HEK293 (cell line): ENCODE measurements at regions not wholly inside any gene's neighbourhood (a gene's known extent, or its start where the extent isn't known, plus 50 kb on each side); places are given as distances from the start of the nearest gene placed in this dataset.

ENCODE experiments used
- CTCF ChIA-PET: fragments of 350-600 bp; formaldehyde crosslinking; extraction: SDS; loops from one replicate; lab custom pipeline; 2021; ENCODE audit warnings: antibody characterized with exemption; lab: Yijun Ruan, JAX
- POLR2A ChIA-PET: fragments of 300-600 bp; formaldehyde crosslinking; extraction: SDS; loops from one replicate; lab custom pipeline; 2020; ENCODE audit warnings: antibody characterized with exemption, inconsistent platforms; lab: Yijun Ruan, JAX
- H3K27ac ChIP-seq: fragments of 200-500 bp; sonication (Bioruptor generic); 2 replicates; pipeline ENCODE4 v1.5.1; 2014; ENCODE audit warnings: low read depth, low read length, control low read depth, inconsistent platforms; ENCODE audit errors: extremely low read depth
- H3K36me3 ChIP-seq, 2 experiments: fragments of 200-500 bp in 1 of 2; sonication (Bioruptor generic) in 1 of 2; 1 replicate in 1 of 2; 2 replicates in 1 of 2; pipeline ENCODE4 v1.5.1; 2014 to 2017; ENCODE audit warnings: inconsistent platforms in 2 of 2, low read length in 2 of 2; ENCODE audit not compliant: control insufficient read depth in 2 of 2, insufficient read depth in 1 of 2
- H3K4me1 ChIP-seq: fragments of 200-500 bp; sonication (Bioruptor generic); 2 replicates; pipeline ENCODE4 v1.5.1; 2014; ENCODE audit warnings: mild to moderate bottlenecking, low read length, inconsistent platforms; ENCODE audit not compliant: control insufficient read depth, insufficient read depth
- H3K4me3 ChIP-seq: 2 replicates; pipeline ENCODE4 v1.5.1; 2011; ENCODE audit warnings: low read depth, mild to moderate bottlenecking, control low read depth, low read length, moderate library complexity
- H3K9me3 ChIP-seq: fragments of 200-500 bp; sonication (Bioruptor generic); 2 replicates; pipeline ENCODE4 v1.5.1; 2014; ENCODE audit warnings: low read depth, low read length, inconsistent platforms; ENCODE audit not compliant: control insufficient read depth, insufficient read depth
- EGR2 ChIP-seq: fragments of 450-650 bp; formaldehyde crosslinking; IDR thresholded peaks from 2 replicates; pipeline ENCODE4 v1.5.1; 2016; ENCODE audit warnings: low read depth, missing biosample characterization, missing genetic modification characterization
- HOXC10 ChIP-seq: sonication (generic); formaldehyde crosslinking; IDR thresholded peaks from 2 replicates; pipeline ENCODE4 v1.8.1; 2023; ENCODE audit warnings: mild to moderate bottlenecking, missing genetic modification reagents
- KLF9 ChIP-seq: fragments of 450-650 bp; formaldehyde crosslinking; IDR thresholded peaks from 2 replicates; pipeline ENCODE4 v1.5.1; 2016; ENCODE audit warnings: missing biosample characterization, missing genetic modification characterization, low read depth
- SCRT1 ChIP-seq: fragments of 450-650 bp; formaldehyde crosslinking; IDR thresholded peaks from 2 replicates; pipeline ENCODE4 v1.5.1; 2016; ENCODE audit warnings: missing biosample characterization, missing genetic modification characterization, borderline replicate concordance
- TCF7L2 ChIP-seq: IDR thresholded peaks from 2 replicates; pipeline ENCODE4 v1.6.1; 2011; ENCODE audit warnings: low read depth, mild to moderate bottlenecking, inconsistent platforms, low read length, moderate library complexity, borderline replicate concordance
- TSHZ1 ChIP-seq: fragments of 450-650 bp; formaldehyde crosslinking; IDR thresholded peaks from 2 replicates; pipeline ENCODE4 v1.5.1; 2016; ENCODE audit warnings: missing biosample characterization, missing genetic modification characterization, borderline replicate concordance
- ZBTB6 ChIP-seq: fragments of 450-650 bp; formaldehyde crosslinking; IDR thresholded peaks from 2 replicates; pipeline ENCODE4 v1.5.1; 2017; ENCODE audit warnings: missing biosample characterization, missing genetic modification characterization
- ZNF138 ChIP-seq: fragments of 450-650 bp; formaldehyde crosslinking; IDR thresholded peaks from 2 replicates; pipeline ENCODE4 v1.5.1; 2016; ENCODE audit warnings: missing biosample characterization, missing genetic modification characterization, borderline replicate concordance
- ZNF174 ChIP-seq: fragments of 450-650 bp; formaldehyde crosslinking; IDR thresholded peaks from 2 replicates; pipeline ENCODE4 v1.5.0; 2017; ENCODE audit warnings: missing biosample characterization, mild to moderate bottlenecking, missing genetic modification characterization
- ZNF211 ChIP-seq: fragments of 450-650 bp; formaldehyde crosslinking; IDR thresholded peaks from 2 replicates; pipeline ENCODE4 v1.5.1; 2016; ENCODE audit warnings: low read depth, missing biosample characterization, missing genetic modification characterization
- ZNF221 ChIP-seq: fragments of 450-650 bp; formaldehyde crosslinking; IDR thresholded peaks from 2 replicates; pipeline ENCODE4 v1.5.1; 2017; ENCODE audit warnings: missing biosample characterization, missing genetic modification characterization, borderline replicate concordance
- ZNF404 ChIP-seq: fragments of 450-650 bp; formaldehyde crosslinking; IDR thresholded peaks from 2 replicates; pipeline ENCODE4 v1.5.1; 2017; ENCODE audit warnings: missing biosample characterization, missing genetic modification characterization
- ZNF530 ChIP-seq: fragments of 450-650 bp; formaldehyde crosslinking; IDR thresholded peaks from 2 replicates; pipeline ENCODE4 v1.5.1; 2016; ENCODE audit warnings: low read depth, missing biosample characterization, missing genetic modification characterization
- ZNF596 ChIP-seq: fragments of 450-650 bp; IDR thresholded peaks from 2 replicates; pipeline ENCODE4 v1.5.0; 2018; ENCODE audit warnings: missing biosample characterization, mild to moderate bottlenecking, missing genetic modification characterization, moderate library complexity
- ZNF792 ChIP-seq: fragments of 450-650 bp; formaldehyde crosslinking; IDR thresholded peaks from 2 replicates; pipeline ENCODE4 v1.5.1; 2016; ENCODE audit warnings: missing biosample characterization, missing genetic modification characterization
- TF ChIP-seq, protein P1 (sequence below): fragments of 450-650 bp; formaldehyde crosslinking; IDR thresholded peaks from 2 replicates; pipeline ENCODE4 v1.5.1; 2016; ENCODE audit warnings: missing biosample characterization, missing genetic modification characterization, low read depth
- TF ChIP-seq, protein P2 (sequence below): fragments of 450-650 bp; formaldehyde crosslinking; IDR thresholded peaks from 2 replicates; pipeline ENCODE4 v1.5.1; 2016; ENCODE audit warnings: missing biosample characterization, missing genetic modification characterization
- TF ChIP-seq, protein P3 (sequence below): fragments of 450-650 bp; formaldehyde crosslinking; IDR thresholded peaks from 2 replicates; pipeline ENCODE4 v1.5.1; 2016; ENCODE audit warnings: missing biosample characterization, missing genetic modification characterization
- TF ChIP-seq, protein P4 (sequence below): fragments of 450-650 bp; formaldehyde crosslinking; IDR thresholded peaks from 2 replicates; pipeline ENCODE4; 2016; ENCODE audit warnings: missing biosample characterization, missing genetic modification characterization

DNA sequence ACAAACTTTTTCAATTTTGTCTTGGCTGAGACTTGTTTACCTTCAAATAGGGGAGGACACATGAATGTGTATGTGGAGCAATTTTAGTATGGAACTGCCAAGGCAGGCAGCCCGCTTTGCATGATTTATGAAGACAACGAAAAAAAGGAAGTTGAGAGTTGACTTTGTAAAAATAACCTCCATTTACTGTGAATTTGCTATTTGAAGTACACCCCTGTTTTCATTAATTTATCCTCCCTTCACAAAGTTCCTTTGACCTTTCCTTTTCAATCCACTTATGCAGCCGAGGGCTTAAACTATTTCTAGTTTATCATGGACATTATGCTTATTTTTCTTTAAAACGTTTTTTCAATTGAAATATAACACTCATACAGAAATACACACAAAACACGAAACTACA lies 369.6 kb upstream of the CADM1 start:
- TF ChIP-seq, protein P1, sequence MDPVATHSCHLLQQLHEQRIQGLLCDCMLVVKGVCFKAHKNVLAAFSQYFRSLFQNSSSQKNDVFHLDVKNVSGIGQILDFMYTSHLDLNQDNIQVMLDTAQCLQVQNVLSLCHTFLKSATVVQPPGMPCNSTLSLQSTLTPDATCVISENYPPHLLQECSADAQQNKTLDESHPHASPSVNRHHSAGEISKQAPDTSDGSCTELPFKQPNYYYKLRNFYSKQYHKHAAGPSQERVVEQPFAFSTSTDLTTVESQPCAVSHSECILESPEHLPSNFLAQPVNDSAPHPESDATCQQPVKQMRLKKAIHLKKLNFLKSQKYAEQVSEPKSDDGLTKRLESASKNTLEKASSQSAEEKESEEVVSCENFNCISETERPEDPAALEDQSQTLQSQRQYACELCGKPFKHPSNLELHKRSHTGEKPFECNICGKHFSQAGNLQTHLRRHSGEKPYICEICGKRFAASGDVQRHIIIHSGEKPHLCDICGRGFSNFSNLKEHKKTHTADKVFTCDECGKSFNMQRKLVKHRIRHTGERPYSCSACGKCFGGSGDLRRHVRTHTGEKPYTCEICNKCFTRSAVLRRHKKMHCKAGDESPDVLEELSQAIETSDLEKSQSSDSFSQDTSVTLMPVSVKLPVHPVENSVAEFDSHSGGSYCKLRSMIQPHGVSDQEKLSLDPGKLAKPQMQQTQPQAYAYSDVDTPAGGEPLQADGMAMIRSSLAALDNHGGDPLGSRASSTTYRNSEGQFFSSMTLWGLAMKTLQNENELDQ = no peak
- TF ChIP-seq, protein P2, sequence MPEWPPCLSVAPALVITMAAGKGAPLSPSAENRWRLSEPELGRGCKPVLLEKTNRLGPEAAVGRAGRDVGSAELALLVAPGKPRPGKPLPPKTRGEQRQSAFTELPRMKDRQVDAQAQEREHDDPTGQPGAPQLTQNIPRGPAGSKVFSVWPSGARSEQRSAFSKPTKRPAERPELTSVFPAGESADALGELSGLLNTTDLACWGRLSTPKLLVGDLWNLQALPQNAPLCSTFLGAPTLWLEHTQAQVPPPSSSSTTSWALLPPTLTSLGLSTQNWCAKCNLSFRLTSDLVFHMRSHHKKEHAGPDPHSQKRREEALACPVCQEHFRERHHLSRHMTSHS (tag by site-specific recombination) = no peak
- TF ChIP-seq ZNF221 (tag by site-specific recombination) (no peak), ZNF174 (tag by site-specific recombination) (no peak), KLF9 (tag by site-specific recombination) (no peak), EGR2 (tag by site-specific recombination) (no peak), ZNF792 (tag by site-specific recombination) (no peak), ZNF530 (tag by site-specific recombination) (no peak), ZNF138 (tag by site-specific recombination) (no peak), TCF7L2 (no peak), HOXC10 (CRISPR knock-in tag) (no peak), ZNF596 (tag by site-specific recombination) (no peak), SCRT1 (tag by site-specific recombination) (no peak), ZNF404 (tag by site-specific recombination) (no peak), ZNF211 (tag by site-specific recombination) (no peak), ZBTB6 (tag by site-specific recombination) (no peak), TSHZ1 (tag by site-specific recombination) (no peak)
- TF ChIP-seq, protein P3, sequence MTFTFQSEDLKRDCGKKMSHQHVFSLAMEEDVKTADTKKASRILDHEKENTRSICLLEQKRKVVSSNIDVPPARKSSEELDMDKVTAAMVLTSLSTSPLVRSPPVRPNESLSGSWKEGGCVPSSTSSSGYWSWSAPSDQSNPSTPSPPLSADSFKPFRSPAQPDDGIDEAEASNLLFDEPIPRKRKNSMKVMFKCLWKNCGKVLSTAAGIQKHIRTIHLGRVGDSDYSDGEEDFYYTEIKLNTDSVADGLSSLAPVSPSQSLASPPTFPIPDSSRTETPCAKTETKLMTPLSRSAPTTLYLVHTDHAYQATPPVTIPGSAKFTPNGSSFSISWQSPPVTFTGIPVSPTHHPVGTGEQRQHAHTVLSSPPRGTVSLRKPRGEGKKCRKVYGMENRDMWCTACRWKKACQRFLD (tag by site-specific recombination) = no peak
- TF ChIP-seq, protein P4, sequence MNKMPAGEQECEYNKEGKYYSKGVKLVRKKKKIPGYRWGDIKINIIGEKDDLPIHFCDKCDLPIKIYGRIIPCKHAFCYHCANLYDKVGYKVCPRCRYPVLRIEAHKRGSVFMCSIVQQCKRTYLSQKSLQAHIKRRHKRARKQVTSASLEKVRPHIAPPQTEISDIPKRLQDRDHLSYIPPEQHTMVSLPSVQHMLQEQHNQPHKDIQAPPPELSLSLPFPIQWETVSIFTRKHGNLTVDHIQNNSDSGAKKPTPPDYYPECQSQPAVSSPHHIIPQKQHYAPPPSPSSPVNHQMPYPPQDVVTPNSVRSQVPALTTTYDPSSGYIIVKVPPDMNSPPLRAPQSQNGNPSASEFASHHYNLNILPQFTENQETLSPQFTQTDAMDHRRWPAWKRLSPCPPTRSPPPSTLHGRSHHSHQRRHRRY = no peak
- CTCF ChIA-PET = interaction anchor here (0.7 kb wide), 1 partner anchor 396 kb away, joined by 3 read pairs; no protein-coding TSS in a partner anchor
- POLR2A ChIA-PET = no interaction called here
- Histone ChIP-seq H3K4me1 (no peaks in the 10 kb centered on the region), H3K36me3 (no peaks in the 10 kb centered on the region), H3K4me3 (no peak overlapping the region), H3K27ac (no peak overlapping the region), H3K9me3 (no peaks in the 10 kb centered on the region)
